Activated CD8-positive, alpha-beta memory T cell treated with anti-CD3 and anti-CD28 coated beads for 24 hours (primary cell): ENCODE measurements at regions not wholly inside any gene's neighbourhood (a gene's known extent, or its start where the extent isn't known, plus 50 kb on each side); places are given as distances from the start of the nearest gene placed in this dataset.

Experiments
- DNase-seq: peaks from one replicate; pipeline ENCODE4 v3.0.0-alpha.2; 2020

GRCh38 chr5:56366986-56367385 is 133.9 kb upstream of the ANKRD55 start:
- no peak for DNase-seq

GRCh38 chr5:56361398-56361797 is 128.3 kb upstream of the ANKRD55 start:
- no peak for DNase-seq

GRCh38 chr5:56360816-56361215 is 127.7 kb upstream of the ANKRD55 start:
- DNase-seq: no peak

- DNase-seq: no peak
These were observed 126.9 kb upstream of the ANKRD55 start for GRCh38 chr5:56359809-56360685.

- DNase-seq: no peak
These were observed 125.9 kb upstream of the ANKRD55 start for GRCh38 chr5:56358703-56359681.

- no peak for DNase-seq
These were observed 124.9 kb upstream of the ANKRD55 start for GRCh38 chr5:56358046-56358445.

GRCh38 chr5:56357426-56357825 is 124.3 kb upstream of the ANKRD55 start:
- DNase-seq: no peak

GRCh38 chr5:56356836-56357160 is 123.7 kb upstream of the ANKRD55 start:
- no peak for DNase-seq

- DNase-seq: no peak
These were observed 123.1 kb upstream of the ANKRD55 start for GRCh38 chr5:56356121-56356835.

- no peak for DNase-seq
These were observed 121.7 kb upstream of the ANKRD55 start for GRCh38 chr5:56354836-56355235.

GRCh38 chr5:56352808-56353590 is 119.9 kb upstream of the ANKRD55 start:
- DNase-seq: no peak

- DNase-seq: no peak
These were observed 117.6 kb upstream of the ANKRD55 start for GRCh38 chr5:56350597-56351170.

GRCh38 chr5:56350011-56350596 is 117.0 kb upstream of the ANKRD55 start:
- no peak for DNase-seq

- no peak for DNase-seq
These were observed 116.3 kb upstream of the ANKRD55 start for GRCh38 chr5:56349461-56349860.

GRCh38 chr5:56346741-56347535 is 113.8 kb upstream of the ANKRD55 start:
- DNase-seq: no peak

- no peak for DNase-seq
These were observed 113.0 kb upstream of the ANKRD55 start for GRCh38 chr5:56346044-56346710.

GRCh38 chr5:56345352-56345751 is 112.2 kb upstream of the ANKRD55 start:
- no peak for DNase-seq

GRCh38 chr5:56344594-56344993 is 111.5 kb upstream of the ANKRD55 start:
- DNase-seq: no peak

GRCh38 chr5:56343988-56344387 is 110.9 kb upstream of the ANKRD55 start:
- no peak for DNase-seq

- no peak for DNase-seq
These were observed 109.5 kb upstream of the ANKRD55 start for GRCh38 chr5:56342616-56343015.
